PC-3 (cell line): ENCODE measurements at regions not wholly inside any gene's neighbourhood (a gene's known extent, or its start where the extent isn't known, plus 50 kb on each side); places are given as distances from the start of the nearest gene placed in this dataset.

Experiments
- ATAC-seq: fragments of 200-7000 bp; cut with Tn5 transposase; 2 replicates; pipeline ENCODE4 v1.9.1; 2020; ENCODE audit warnings: mild to moderate bottlenecking, moderate library complexity
- BruUV-seq: library from RNA; stranded (reverse); fragments of 400-500 nt; replicated peaks from 2 replicates; lab custom pipeline; 2021; lab: Mats Ljungman, UMichigan
- CTCF ChIA-PET: fragments of 300-600 bp; sonication (Branson Sonifier 250); formaldehyde crosslinking; loops from one replicate; lab custom pipeline; 2022; ENCODE audit warnings: antibody characterized with exemption; lab: Charles Lee
- POLR2A ChIA-PET: fragments of 300-600 bp; sonication (Branson Sonifier 250); formaldehyde crosslinking; loops from one replicate; lab custom pipeline; 2022; ENCODE audit warnings: antibody characterized with exemption; ENCODE audit not compliant: unreplicated experiment; lab: Charles Lee
- DNase-seq: peaks from one replicate; pipeline ENCODE4 v3.0.0-alpha.2; 2015
- H2AFZ ChIP-seq: fragments of 300-600 bp; sonication (generic); 2 replicates; pipeline ENCODE4 v1.6.0; 2016; ENCODE audit warnings: antibody characterized with exemption, low read length
- H3F3A ChIP-seq: fragments of 300-600 bp; sonication (generic); one replicate; pipeline ENCODE4 v1.6.0; 2017; ENCODE audit warnings: antibody characterized with exemption, low read length, control low read depth, mild to moderate bottlenecking; ENCODE audit not compliant: unreplicated experiment
- H3K27ac ChIP-seq: fragments of 300-600 bp; sonication (generic); 2 replicates; pipeline ENCODE4 v1.5.1; 2016; ENCODE audit warnings: mild to moderate bottlenecking, low read length
- H3K27me3 ChIP-seq: fragments of 300-600 bp; sonication (generic); 2 replicates; pipeline ENCODE4 v1.6.1; 2016; ENCODE audit warnings: low read length, mixed read lengths
- H3K36me3 ChIP-seq: fragments of 300-600 bp; sonication (generic); 2 replicates; pipeline ENCODE4 v1.6.1; 2016; ENCODE audit warnings: low read depth, mixed run types, low read length, mixed read lengths
- H3K4me1 ChIP-seq: fragments of 300-600 bp; sonication (generic); 2 replicates; pipeline ENCODE4 v1.5.1; 2016; ENCODE audit warnings: low read length; ENCODE audit not compliant: insufficient read depth
- H3K4me2 ChIP-seq: fragments of 300-600 bp; sonication (generic); 2 replicates; pipeline ENCODE4 v1.6.0; 2016; ENCODE audit warnings: low read length
- H3K4me3 ChIP-seq: fragments of 300-600 bp; sonication (generic); 2 replicates; pipeline ENCODE4 v1.5.1; 2016; ENCODE audit warnings: mild to moderate bottlenecking, low read length, mixed read lengths
- H3K79me2 ChIP-seq: fragments of 300-600 bp; sonication (generic); 2 replicates; pipeline ENCODE4 v1.6.1; 2017; ENCODE audit warnings: low read length, mixed read lengths
- H3K9ac ChIP-seq: fragments of 300-600 bp; sonication (generic); 2 replicates; pipeline ENCODE4 v1.6.0; 2016; ENCODE audit warnings: mild to moderate bottlenecking, low read length
- H3K9me2 ChIP-seq: fragments of 300-600 bp; sonication (generic); replicated peaks from 2 replicates; pipeline ENCODE4 v1.6.1; 2016; ENCODE audit warnings: mixed run types, low read length, mixed read lengths
- H3K9me3 ChIP-seq: fragments of 300-600 bp; sonication (generic); 2 replicates; pipeline ENCODE4 v1.6.1; 2016; ENCODE audit warnings: low read length, mixed read lengths
- H4K20me1 ChIP-seq: fragments of 300-600 bp; sonication (generic); 2 replicates; pipeline ENCODE4 v1.6.1; 2016; ENCODE audit warnings: low read length, mixed read lengths
- CTCF ChIP-seq: fragments of 300-600 bp; sonication (generic); conservative IDR thresholded peaks from 2 replicates; pipeline ENCODE4 v1.5.1; 2017; ENCODE audit warnings: antibody characterized with exemption, low read depth, mild to moderate bottlenecking, low read length
- EZH2 ChIP-seq: fragments of 300-600 bp; sonication (generic); IDR thresholded peaks from one replicate; pipeline ENCODE4 v1.6.1; 2017; ENCODE audit warnings: antibody characterized with exemption, mild to moderate bottlenecking, low read length; ENCODE audit not compliant: unreplicated experiment
- EZH2phosphoT487 ChIP-seq: fragments of 300-600 bp; sonication (generic); IDR thresholded peaks from 2 replicates; pipeline ENCODE4 v1.6.1; 2018; ENCODE audit warnings: mild to moderate bottlenecking, antibody characterized with exemption, low read length, borderline replicate concordance
- intact Hi-C: fragments of 100-400 bp; cut with micrococcal nuclease; formaldehyde crosslinking; loops from 2 replicates; pipeline ENCODE4 v1.9.0; 2023

DNA sequence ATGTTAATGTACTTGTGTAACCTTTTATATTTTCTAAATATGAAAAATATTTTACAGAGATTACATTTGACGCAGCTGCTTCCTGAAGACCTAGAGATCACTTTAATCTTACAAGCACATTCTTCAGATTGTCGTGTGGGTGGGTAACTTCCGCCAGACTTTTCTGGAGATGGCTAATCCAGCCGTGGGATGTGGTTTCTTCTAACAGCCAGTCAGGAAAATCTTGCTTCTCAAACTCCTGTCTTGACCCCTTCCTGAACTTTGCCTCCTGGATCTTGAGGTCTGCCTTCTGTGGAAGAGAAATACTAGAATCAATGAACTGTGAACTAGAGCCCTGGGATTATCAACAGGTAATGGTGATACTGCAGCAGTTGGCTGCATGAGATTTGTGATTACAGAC is 401.6 kb upstream of the TNP1 start:
- Histone ChIP-seq H2AFZ (no peak overlapping the region), H4K20me1 (no peaks in the 10 kb centered on the region), H3K9me2 (no peaks in the 10 kb centered on the region), H3K79me2 (no peaks in the 10 kb centered on the region), H3K36me3 (no peaks in the 10 kb centered on the region), H3F3A (no peaks in the 10 kb centered on the region), H3K4me2 (no peak overlapping the region), H3K9me3 (no peaks in the 10 kb centered on the region), H3K4me1 (no peaks in the 10 kb centered on the region), H3K4me3 (no peak overlapping the region), H3K27me3 (no peaks in the 10 kb centered on the region), H3K9ac (no peak overlapping the region), H3K27ac (no peak overlapping the region)
- ChIA-PET CTCF (no interaction called here), POLR2A (no interaction called here)
- BruUV-seq: no TSS peak
- no peak for ATAC-seq
- TF ChIP-seq EZH2 (no peak), CTCF (no peak), EZH2phosphoT487 (no peak)
- intact Hi-C loops: no loop called here
- no peak for DNase-seq

DNA sequence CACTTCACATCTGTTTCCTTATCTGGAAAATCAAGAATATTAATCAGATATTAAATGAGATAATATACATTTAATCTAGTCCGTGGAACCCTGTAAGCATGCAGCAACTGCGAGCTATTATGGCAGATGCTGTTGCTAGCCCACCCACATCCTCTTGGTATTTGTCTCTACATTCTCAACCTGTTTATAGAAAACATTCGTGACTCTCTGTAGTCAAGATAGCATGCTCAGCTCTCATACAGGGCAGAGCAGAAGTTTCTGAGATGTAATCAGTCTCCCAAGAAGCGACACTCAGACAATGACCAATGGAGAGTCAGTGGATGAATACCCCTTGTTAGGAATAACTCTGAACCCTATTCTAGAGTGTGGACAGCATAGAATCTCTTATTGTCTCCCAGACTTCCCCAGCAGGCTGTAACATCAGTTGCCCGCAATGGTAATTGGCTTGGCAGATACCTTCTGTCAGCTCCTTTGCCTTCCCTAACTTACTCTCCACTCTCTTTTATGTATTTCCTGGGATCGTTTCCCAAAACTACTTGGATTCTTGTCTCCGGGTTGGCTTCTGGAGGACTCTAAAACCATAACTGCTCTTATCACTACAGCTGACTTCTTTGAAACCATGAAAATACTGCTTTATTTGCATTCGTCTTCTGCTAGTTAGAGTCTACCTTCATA is 400.7 kb upstream of the TNP1 start:
- ChIA-PET CTCF (no interaction called here), POLR2A (no interaction called here)
- no peak overlapping the region for H2AFZ ChIP-seq
- no TSS peak for BruUV-seq
- no peak overlapping the region for H3K9ac ChIP-seq
- H3K27me3 ChIP-seq: no peaks in the 10 kb centered on the region
- ATAC-seq: no peak
- no peaks in the 10 kb centered on the region for H3K9me3 ChIP-seq
- no peaks in the 10 kb centered on the region for H3K36me3 ChIP-seq
- H3K27ac ChIP-seq: no peak overlapping the region
- no peaks in the 10 kb centered on the region for H3K79me2 ChIP-seq
- DNase-seq: no peak
- H3K4me2 ChIP-seq: no peak overlapping the region
- intact Hi-C loops: no loop called here
- no peaks in the 10 kb centered on the region for H3K4me1 ChIP-seq
- TF ChIP-seq EZH2 (no peak), EZH2phosphoT487 (no peak), CTCF (no peak)
- H3K4me3 ChIP-seq: no peak overlapping the region
- no peaks in the 10 kb centered on the region for H3K9me2 ChIP-seq
- H3F3A ChIP-seq: no peaks in the 10 kb centered on the region
- no peaks in the 10 kb centered on the region for H4K20me1 ChIP-seq

- intact Hi-C loops: no loop called here
- Histone ChIP-seq H3K79me2 (no peaks in the 10 kb centered on the region), H3F3A (no peaks in the 10 kb centered on the region), H3K4me1 (no peaks in the 10 kb centered on the region), H3K9me2 (no peaks in the 10 kb centered on the region), H3K9ac (no peak overlapping the region), H4K20me1 (no peaks in the 10 kb centered on the region), H3K27ac (no peak overlapping the region), H3K36me3 (no peaks in the 10 kb centered on the region), H3K27me3 (no peaks in the 10 kb centered on the region), H3K4me3 (no peak overlapping the region), H3K4me2 (no peak overlapping the region), H2AFZ (no peak overlapping the region), H3K9me3 (no peaks in the 10 kb centered on the region)
- POLR2A ChIA-PET: no interaction called here
- no TSS peak for BruUV-seq
- CTCF ChIA-PET: no interaction called here
- no peak for DNase-seq
- TF ChIP-seq EZH2: no peak
- TF ChIP-seq EZH2phosphoT487: no peak
- TF ChIP-seq CTCF: no peak
- ATAC-seq: no peak
Observed at GRCh38 chr2:217258170-217258569, 398.3 kb upstream of the TNP1 start.
